ENCODE measurements at regions not wholly inside any gene's neighbourhood (a gene's known extent, or its start where the extent isn't known, plus 50 kb on each side); places are given as distances from the start of the nearest gene placed in this dataset.

DNA sequence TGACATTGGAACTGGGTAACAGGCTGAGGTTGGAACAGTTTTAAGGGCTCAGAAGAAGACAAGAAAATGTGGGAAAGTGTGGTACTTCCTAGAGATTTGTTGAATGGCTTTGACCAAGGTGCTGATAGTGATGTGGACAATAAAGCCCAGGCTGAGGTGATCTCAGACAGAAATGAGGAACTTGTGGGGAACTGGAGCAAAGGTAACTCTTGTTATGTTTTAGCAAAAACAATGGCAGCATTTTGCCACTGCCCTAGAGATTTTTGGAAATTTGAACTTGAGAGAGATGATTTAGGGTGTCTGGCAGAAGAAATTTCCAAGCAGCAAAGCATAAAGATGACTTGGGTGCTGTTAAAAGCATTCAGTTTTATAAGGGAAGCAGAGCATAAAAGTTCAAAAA lies 474.7 kb upstream of the ADGRB3 start:
- Histone ChIP-seq H3K27ac (ENCODE audit: low read length) (no peak overlapping the region), H2AFZ (ENCODE audit: low read length) (no peak overlapping the region), H3K9ac (ENCODE audit: low read length) (no peak overlapping the region), H3K36me3 (ENCODE audit: low read depth, low read length) (no peaks in the 10 kb centered on the region), H3K79me2 (ENCODE audit: low read length) (no peaks in the 10 kb centered on the region), H3K4me2 (ENCODE audit: low read length) (no peak overlapping the region), H3K4me1 (ENCODE audit: insufficient read depth, low read length) (no peaks in the 10 kb centered on the region), H3K9me3 (ENCODE audit: low read length) (no peaks in the 10 kb centered on the region), H4K20me1 (ENCODE audit: low read length) (no peaks in the 10 kb centered on the region), H3K4me3 (ENCODE audit: low read length) (no peak overlapping the region), H3K9me2 (replicated peaks; ENCODE audit: low read length) (no peaks in the 10 kb centered on the region), H3F3A (ENCODE audit: low read length, unreplicated experiment) (no peaks in the 10 kb centered on the region), H3K27me3 (ENCODE audit: low read length) (no peaks in the 10 kb centered on the region)
- no peak for DNase-seq
- ChIA-PET CTCF (no interaction called here), POLR2A (ENCODE audit: unreplicated experiment) (no interaction called here)
- BruUV-seq (replicated peaks) = no TSS peak
- ATAC-seq = no peak
- intact Hi-C loops (cut with micrococcal nuclease) = no loop called here
- TF ChIP-seq EZH2 (IDR thresholded peaks at IDR 0.05; ENCODE audit: low read length, unreplicated experiment) = no peak
- TF ChIP-seq EZH2phosphoT487 (IDR thresholded peaks at IDR 0.05; ENCODE audit: borderline replicate concordance, low read length) = no peak
- TF ChIP-seq, protein P1, sequence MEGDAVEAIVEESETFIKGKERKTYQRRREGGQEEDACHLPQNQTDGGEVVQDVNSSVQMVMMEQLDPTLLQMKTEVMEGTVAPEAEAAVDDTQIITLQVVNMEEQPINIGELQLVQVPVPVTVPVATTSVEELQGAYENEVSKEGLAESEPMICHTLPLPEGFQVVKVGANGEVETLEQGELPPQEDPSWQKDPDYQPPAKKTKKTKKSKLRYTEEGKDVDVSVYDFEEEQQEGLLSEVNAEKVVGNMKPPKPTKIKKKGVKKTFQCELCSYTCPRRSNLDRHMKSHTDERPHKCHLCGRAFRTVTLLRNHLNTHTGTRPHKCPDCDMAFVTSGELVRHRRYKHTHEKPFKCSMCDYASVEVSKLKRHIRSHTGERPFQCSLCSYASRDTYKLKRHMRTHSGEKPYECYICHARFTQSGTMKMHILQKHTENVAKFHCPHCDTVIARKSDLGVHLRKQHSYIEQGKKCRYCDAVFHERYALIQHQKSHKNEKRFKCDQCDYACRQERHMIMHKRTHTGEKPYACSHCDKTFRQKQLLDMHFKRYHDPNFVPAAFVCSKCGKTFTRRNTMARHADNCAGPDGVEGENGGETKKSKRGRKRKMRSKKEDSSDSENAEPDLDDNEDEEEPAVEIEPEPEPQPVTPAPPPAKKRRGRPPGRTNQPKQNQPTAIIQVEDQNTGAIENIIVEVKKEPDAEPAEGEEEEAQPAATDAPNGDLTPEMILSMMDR (conservative IDR thresholded peaks at IDR 0.05; ENCODE audit: low read depth, low read length) = no peak

DNA sequence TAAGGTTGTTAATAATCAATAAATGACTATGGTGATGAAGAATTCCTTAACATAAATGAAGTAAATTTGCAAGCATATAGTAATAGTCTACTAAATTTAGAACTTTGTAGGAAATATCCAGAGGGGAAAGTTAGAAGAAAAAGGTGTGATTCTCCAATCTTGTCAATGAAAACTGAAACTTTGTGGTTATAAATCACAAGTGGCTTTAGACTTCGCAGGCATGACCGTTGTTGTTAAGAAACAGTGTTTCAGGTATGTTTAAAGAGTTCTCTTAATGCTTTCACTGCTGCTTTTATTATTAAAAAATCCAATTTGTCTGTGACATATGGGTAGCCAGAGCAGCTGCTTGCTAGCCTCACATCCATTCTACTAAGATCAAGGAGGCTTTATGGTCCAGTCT lies 475.6 kb upstream of the ADGRB3 start:
- DNase-seq = no peak
- no peaks in the 10 kb centered on the region for H3K36me3 ChIP-seq (ENCODE audit: low read depth, low read length)
- H3K4me3 ChIP-seq (ENCODE audit: low read length) = no peak overlapping the region
- no peak overlapping the region for H3K4me2 ChIP-seq (ENCODE audit: low read length)
- intact Hi-C loops (cut with micrococcal nuclease) = no loop called here
- no peak overlapping the region for H3K9ac ChIP-seq (ENCODE audit: low read length)
- H3K9me3 ChIP-seq (ENCODE audit: low read length) = no peaks in the 10 kb centered on the region
- H3K27me3 ChIP-seq (ENCODE audit: low read length) = no peaks in the 10 kb centered on the region
- ChIA-PET POLR2A (ENCODE audit: unreplicated experiment) (no interaction called here), CTCF (no interaction called here)
- H2AFZ ChIP-seq (ENCODE audit: low read length) = no peak overlapping the region
- no peaks in the 10 kb centered on the region for H3K79me2 ChIP-seq (ENCODE audit: low read length)
- no peaks in the 10 kb centered on the region for H4K20me1 ChIP-seq (ENCODE audit: low read length)
- H3K27ac ChIP-seq (ENCODE audit: low read length) = no peak overlapping the region
- TF ChIP-seq, protein P1 (conservative IDR thresholded peaks at IDR 0.05; ENCODE audit: low read depth, low read length) = no peak
- TF ChIP-seq EZH2 (IDR thresholded peaks at IDR 0.05; ENCODE audit: low read length, unreplicated experiment) (no peak), EZH2phosphoT487 (IDR thresholded peaks at IDR 0.05; ENCODE audit: borderline replicate concordance, low read length) (no peak)
- no TSS peak for BruUV-seq (replicated peaks)
- H3F3A ChIP-seq (ENCODE audit: low read length, unreplicated experiment) = no peaks in the 10 kb centered on the region
- H3K9me2 ChIP-seq (replicated peaks; ENCODE audit: low read length) = no peaks in the 10 kb centered on the region
- H3K4me1 ChIP-seq (ENCODE audit: insufficient read depth, low read length) = no peaks in the 10 kb centered on the region
- no peak for ATAC-seq

DNA sequence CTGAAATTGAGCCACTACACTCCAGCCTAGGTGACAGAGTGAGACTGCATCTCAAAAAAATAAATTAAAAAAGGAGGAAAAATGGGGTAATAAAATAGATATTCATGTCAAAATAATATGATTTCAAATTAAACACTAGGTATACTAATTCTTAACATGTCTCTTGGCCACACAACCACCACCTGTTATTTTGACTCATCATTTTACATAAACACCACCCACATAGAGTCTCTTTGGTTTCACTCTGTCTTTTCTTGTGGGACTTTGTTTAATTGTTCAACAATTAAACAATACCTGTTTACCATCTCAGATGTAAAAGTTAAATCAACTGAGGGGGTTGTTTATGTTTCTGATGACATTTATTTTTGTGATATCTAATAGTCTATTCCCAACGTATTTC lies 476.8 kb upstream of the ADGRB3 start:
- Histone ChIP-seq H2AFZ (ENCODE audit: low read length) (no peak overlapping the region), H3K27me3 (ENCODE audit: low read length) (no peaks in the 10 kb centered on the region), H3K27ac (ENCODE audit: low read length) (no peak overlapping the region), H3K9me2 (replicated peaks; ENCODE audit: low read length) (no peaks in the 10 kb centered on the region), H3K9me3 (ENCODE audit: low read length) (no peaks in the 10 kb centered on the region), H3K4me2 (ENCODE audit: low read length) (no peak overlapping the region), H3K79me2 (ENCODE audit: low read length) (no peaks in the 10 kb centered on the region), H3K9ac (ENCODE audit: low read length) (no peak overlapping the region), H3K4me1 (ENCODE audit: insufficient read depth, low read length) (no peaks in the 10 kb centered on the region), H3K4me3 (ENCODE audit: low read length) (no peak overlapping the region), H4K20me1 (ENCODE audit: low read length) (no peaks in the 10 kb centered on the region), H3F3A (ENCODE audit: low read length, unreplicated experiment) (no peaks in the 10 kb centered on the region), H3K36me3 (ENCODE audit: low read depth, low read length) (no peaks in the 10 kb centered on the region)
- TF ChIP-seq, protein P1 (conservative IDR thresholded peaks at IDR 0.05; ENCODE audit: low read depth, low read length) = no peak
- no peak for TF ChIP-seq EZH2 (IDR thresholded peaks at IDR 0.05; ENCODE audit: low read length, unreplicated experiment)
- no peak for TF ChIP-seq EZH2phosphoT487 (IDR thresholded peaks at IDR 0.05; ENCODE audit: borderline replicate concordance, low read length)
- ATAC-seq (no peak), DNase-seq (no peak)
- intact Hi-C loops (cut with micrococcal nuclease) = no loop called here
- ChIA-PET POLR2A (ENCODE audit: unreplicated experiment) (no interaction called here), CTCF (no interaction called here)
- no TSS peak for BruUV-seq (replicated peaks)
